Dendritic cell treated with granulocyte-macrophage colony-stimulating factor and Interleukin-4, amounts not matched to agents 40 ng/mL and 50 ng/mL, for 4 days (primary cell): ENCODE measurements at regions not wholly inside any gene's neighbourhood (a gene's known extent, or its start where the extent isn't known, plus 50 kb on each side); places are given as distances from the start of the nearest gene placed in this dataset.

Experiments used
- H3K27ac Mint-ChIP-seq: one replicate; pipeline ENCODE4 v1.8.0; 2022; ENCODE audit warnings: mild to moderate bottlenecking, mixed read lengths
- H3K27me3 Mint-ChIP-seq: one replicate; pipeline ENCODE4 v1.8.0; 2022; ENCODE audit warnings: mild to moderate bottlenecking, mixed read lengths
- H3K36me3 Mint-ChIP-seq: one replicate; pipeline ENCODE4 v1.8.0; 2022; ENCODE audit warnings: low read depth, mixed read lengths
- H3K4me1 Mint-ChIP-seq: one replicate; pipeline ENCODE4 v1.8.0; 2022; ENCODE audit warnings: low read depth, mixed read lengths
- H3K4me3 Mint-ChIP-seq: one replicate; pipeline ENCODE4 v1.8.0; 2022; ENCODE audit warnings: mild to moderate bottlenecking, moderate library complexity, mixed read lengths
- H3K9me3 Mint-ChIP-seq: one replicate; pipeline ENCODE4 v1.8.0; 2022; ENCODE audit warnings: mixed read lengths
- intact Hi-C: fragments of 100-400 bp; cut with micrococcal nuclease; formaldehyde crosslinking; loops from one replicate; pipeline ENCODE4 v1.15.0; 2022

GRCh38 chr11:97229936-97230335, 840.1 kb downstream of the JRKL start:
- intact Hi-C loops: no loop called here
- no peak overlapping the region for H3K4me3 Mint-ChIP-seq
- H3K27ac Mint-ChIP-seq: no peak overlapping the region
- H3K9me3 Mint-ChIP-seq: peaks cover 20% of the 10 kb centered on the region
- H3K27me3 Mint-ChIP-seq: no peaks in the 10 kb centered on the region
- H3K36me3 Mint-ChIP-seq: no peaks in the 10 kb centered on the region
- no peaks in the 10 kb centered on the region for H3K4me1 Mint-ChIP-seq

- Mint-ChIP-seq H3K9me3 (peaks cover 30% of the 10 kb centered on the region), H3K4me1 (no peaks in the 10 kb centered on the region), H3K27me3 (no peaks in the 10 kb centered on the region), H3K27ac (no peak overlapping the region), H3K36me3 (no peaks in the 10 kb centered on the region), H3K4me3 (no peak overlapping the region)
- intact Hi-C loops: no loop called here
These were observed 841.4 kb downstream of the JRKL start for GRCh38 chr11:97231231-97231630.

DNA sequence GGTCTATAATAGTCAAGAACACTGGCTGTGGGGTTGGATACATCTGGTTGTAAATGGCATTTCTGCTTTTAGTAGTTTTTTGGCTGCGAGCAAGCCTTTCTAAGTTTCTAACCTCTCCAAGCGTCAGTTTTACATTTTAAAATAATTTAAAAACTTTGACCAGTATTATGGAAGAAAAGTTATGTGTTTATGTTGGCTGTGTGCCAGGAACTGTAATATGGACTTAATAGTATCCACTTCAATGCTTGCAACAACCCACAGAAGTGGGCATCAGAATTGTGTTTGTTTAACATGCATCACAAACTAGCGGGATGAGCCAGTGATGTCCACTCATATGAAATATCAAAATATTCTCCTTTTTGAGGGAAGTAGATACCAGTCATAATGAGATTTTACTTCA, 844.2 kb downstream of the JRKL start:
- H3K27ac Mint-ChIP-seq: no peak overlapping the region
- intact Hi-C loops: no loop called here
- H3K4me1 Mint-ChIP-seq: no peaks in the 10 kb centered on the region
- H3K9me3 Mint-ChIP-seq: peaks cover 34% of the 10 kb centered on the region
- no peak overlapping the region for H3K4me3 Mint-ChIP-seq
- no peaks in the 10 kb centered on the region for H3K36me3 Mint-ChIP-seq
- H3K27me3 Mint-ChIP-seq: no peaks in the 10 kb centered on the region

DNA sequence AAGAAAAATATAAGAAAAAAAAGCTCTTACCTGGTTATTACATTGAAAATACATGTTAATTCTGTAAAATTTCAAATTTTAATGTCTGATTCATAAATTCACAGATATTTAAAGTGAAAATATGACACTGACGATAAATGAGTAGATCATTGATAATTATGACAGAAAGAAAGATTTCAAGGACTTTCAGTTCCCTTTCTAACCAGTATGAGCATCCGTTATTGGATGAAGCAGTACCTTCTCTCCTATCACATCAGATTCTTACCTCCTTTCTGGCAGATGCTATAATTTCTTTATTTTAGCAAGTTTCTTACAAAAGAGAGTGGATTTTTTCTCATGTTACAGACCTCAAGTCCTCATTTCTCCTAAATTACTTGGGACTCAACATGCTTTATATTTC, 847.3 kb downstream of the JRKL start:
- H3K4me1 Mint-ChIP-seq: no peaks in the 10 kb centered on the region
- intact Hi-C loops: no loop called here
- no peaks in the 10 kb centered on the region for H3K36me3 Mint-ChIP-seq
- no peak overlapping the region for H3K27ac Mint-ChIP-seq
- peaks cover 22% of the 10 kb centered on the region for H3K9me3 Mint-ChIP-seq
- no peak overlapping the region for H3K4me3 Mint-ChIP-seq
- no peaks in the 10 kb centered on the region for H3K27me3 Mint-ChIP-seq

- no peaks in the 10 kb centered on the region for H3K27me3 Mint-ChIP-seq
- H3K27ac Mint-ChIP-seq: no peak overlapping the region
- H3K36me3 Mint-ChIP-seq: no peaks in the 10 kb centered on the region
- H3K4me1 Mint-ChIP-seq: no peaks in the 10 kb centered on the region
- intact Hi-C loops: no loop called here
- H3K9me3 Mint-ChIP-seq: peaks cover 29% of the 10 kb centered on the region
- H3K4me3 Mint-ChIP-seq: no peak overlapping the region
These were observed 857.8 kb downstream of the JRKL start for GRCh38 chr11:97247601-97248000.

DNA sequence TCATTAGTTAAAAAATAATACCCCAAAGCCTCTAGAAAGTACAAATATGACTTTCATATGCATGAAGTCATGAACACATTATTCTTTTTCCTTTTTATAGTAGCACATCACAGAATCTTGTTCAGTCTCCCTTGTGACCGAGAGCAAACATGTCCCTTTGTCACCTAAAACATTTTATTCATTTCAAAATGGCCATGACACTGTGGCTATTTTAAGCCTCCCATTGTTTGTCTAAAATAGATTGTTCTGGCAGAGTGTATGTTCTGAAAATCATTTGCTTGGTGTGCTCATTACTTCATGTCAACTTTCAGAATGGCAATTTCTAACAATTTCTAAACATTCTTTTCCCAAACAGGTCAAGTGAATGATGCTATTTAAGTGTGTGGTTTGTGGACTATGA, 865.0 kb downstream of the JRKL start:
- Mint-ChIP-seq H3K36me3 (no peaks in the 10 kb centered on the region), H3K4me3 (no peak overlapping the region), H3K27ac (no peak overlapping the region), H3K27me3 (no peaks in the 10 kb centered on the region), H3K4me1 (no peaks in the 10 kb centered on the region), H3K9me3 (peaks cover 16% of the 10 kb centered on the region)
- intact Hi-C loops: no loop called here

GRCh38 chr11:97259434-97259833, 869.6 kb downstream of the JRKL start:
- peaks cover 19% of the 10 kb centered on the region for H3K9me3 Mint-ChIP-seq
- H3K4me3 Mint-ChIP-seq: no peak overlapping the region
- no peaks in the 10 kb centered on the region for H3K4me1 Mint-ChIP-seq
- no peaks in the 10 kb centered on the region for H3K27me3 Mint-ChIP-seq
- H3K27ac Mint-ChIP-seq: no peak overlapping the region
- H3K36me3 Mint-ChIP-seq: no peaks in the 10 kb centered on the region
- intact Hi-C loops: no loop called here

GRCh38 chr11:97259884-97260283, 870.1 kb downstream of the JRKL start:
- no peaks in the 10 kb centered on the region for H3K36me3 Mint-ChIP-seq
- H3K4me1 Mint-ChIP-seq: no peaks in the 10 kb centered on the region
- intact Hi-C loops: no loop called here
- no peaks in the 10 kb centered on the region for H3K27me3 Mint-ChIP-seq
- H3K27ac Mint-ChIP-seq: no peak overlapping the region
- no peak overlapping the region for H3K4me3 Mint-ChIP-seq
- peaks cover 19% of the 10 kb centered on the region for H3K9me3 Mint-ChIP-seq

DNA sequence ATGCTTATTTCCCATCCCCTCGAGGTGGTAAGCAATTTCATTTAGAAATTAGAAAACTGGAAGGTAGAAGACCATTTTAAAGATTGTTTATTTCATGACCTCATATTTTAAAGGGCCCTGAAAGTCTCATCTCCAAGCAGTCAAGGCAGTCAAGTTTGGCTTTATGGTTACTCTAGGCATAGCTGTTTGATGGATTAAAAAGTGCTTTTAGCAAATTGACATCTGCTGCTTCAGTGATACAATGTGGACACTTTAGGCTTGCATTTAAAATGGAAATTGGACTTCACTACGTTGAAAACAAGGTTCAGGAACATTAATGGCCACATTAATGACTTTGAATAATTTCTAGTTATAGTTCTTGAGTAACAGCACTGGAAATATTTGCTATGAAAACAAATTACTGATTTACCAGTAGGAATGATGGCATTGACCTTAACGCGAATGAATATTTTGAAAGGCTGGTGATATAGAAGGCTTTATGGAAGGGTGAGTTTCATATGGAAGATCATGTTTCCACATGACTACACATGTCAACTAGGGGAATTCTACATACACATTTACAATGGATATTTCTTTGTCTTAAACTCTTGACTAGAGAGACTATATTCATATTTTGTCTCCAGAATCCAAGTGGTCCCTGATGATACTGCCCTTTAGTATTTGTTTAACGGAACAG, 873.5 kb downstream of the JRKL start:
- Mint-ChIP-seq H3K9me3 (peaks cover 11% of the 10 kb centered on the region), H3K4me3 (no peak overlapping the region), H3K27ac (no peak overlapping the region), H3K4me1 (no peaks in the 10 kb centered on the region), H3K27me3 (no peaks in the 10 kb centered on the region), H3K36me3 (no peaks in the 10 kb centered on the region)
- intact Hi-C loops: no loop called here

DNA sequence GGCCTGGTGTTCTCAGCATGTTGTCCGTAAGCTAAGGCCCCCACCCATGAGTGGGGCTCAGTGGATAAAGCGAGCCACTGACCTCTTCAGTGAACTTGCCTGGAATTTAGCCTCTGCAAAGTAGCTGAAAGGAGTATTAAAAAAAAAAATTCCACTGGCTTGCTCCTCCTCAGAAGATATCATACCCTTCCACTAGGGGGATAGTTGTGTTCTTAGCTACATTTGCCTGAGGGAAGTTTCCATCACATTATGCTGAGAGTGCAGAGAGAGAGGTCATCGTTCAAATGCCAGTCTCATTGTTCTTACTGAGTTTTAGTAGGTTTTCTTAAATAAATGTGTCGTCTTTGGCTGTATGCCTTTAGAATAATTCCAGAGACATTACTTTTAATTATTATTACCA, 879.7 kb downstream of the JRKL start:
- no peaks in the 10 kb centered on the region for H3K27me3 Mint-ChIP-seq
- no peaks in the 10 kb centered on the region for H3K4me1 Mint-ChIP-seq
- intact Hi-C loops: no loop called here
- H3K9me3 Mint-ChIP-seq: peaks cover 23% of the 10 kb centered on the region
- H3K36me3 Mint-ChIP-seq: no peaks in the 10 kb centered on the region
- H3K27ac Mint-ChIP-seq: no peak overlapping the region
- no peak overlapping the region for H3K4me3 Mint-ChIP-seq

DNA sequence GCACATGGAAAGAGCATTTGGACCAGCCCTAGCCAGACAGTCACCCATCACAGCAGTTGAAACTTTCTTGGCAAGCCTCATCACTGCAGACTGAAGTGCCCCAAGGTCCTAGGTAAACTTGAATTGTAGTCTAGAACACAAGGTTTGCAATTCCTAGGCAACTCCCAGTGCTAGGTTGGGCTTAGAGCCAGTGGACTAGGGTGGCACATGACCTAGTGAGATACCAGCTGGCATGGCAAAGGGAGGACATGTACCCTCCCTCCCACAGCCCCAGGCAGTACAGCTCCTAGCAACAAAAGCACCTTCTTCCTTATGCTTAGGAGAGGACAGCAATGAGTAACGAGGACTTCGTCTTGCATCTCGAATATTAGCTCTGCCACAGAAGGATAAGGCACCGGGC, 889.5 kb downstream of the JRKL start:
- H3K27ac Mint-ChIP-seq: no peak overlapping the region
- H3K4me3 Mint-ChIP-seq: no peak overlapping the region
- H3K27me3 Mint-ChIP-seq: no peaks in the 10 kb centered on the region
- no peaks in the 10 kb centered on the region for H3K4me1 Mint-ChIP-seq
- intact Hi-C loops: no loop called here
- no peaks in the 10 kb centered on the region for H3K36me3 Mint-ChIP-seq
- H3K9me3 Mint-ChIP-seq: peaks cover 38% of the 10 kb centered on the region

GRCh38 chr11:97280347-97280746, 890.5 kb downstream of the JRKL start:
- Mint-ChIP-seq H3K36me3 (no peaks in the 10 kb centered on the region), H3K9me3 (peaks cover 28% of the 10 kb centered on the region), H3K4me3 (no peak overlapping the region), H3K27me3 (no peaks in the 10 kb centered on the region), H3K4me1 (no peaks in the 10 kb centered on the region), H3K27ac (no peak overlapping the region)
- intact Hi-C loops: no loop called here

DNA sequence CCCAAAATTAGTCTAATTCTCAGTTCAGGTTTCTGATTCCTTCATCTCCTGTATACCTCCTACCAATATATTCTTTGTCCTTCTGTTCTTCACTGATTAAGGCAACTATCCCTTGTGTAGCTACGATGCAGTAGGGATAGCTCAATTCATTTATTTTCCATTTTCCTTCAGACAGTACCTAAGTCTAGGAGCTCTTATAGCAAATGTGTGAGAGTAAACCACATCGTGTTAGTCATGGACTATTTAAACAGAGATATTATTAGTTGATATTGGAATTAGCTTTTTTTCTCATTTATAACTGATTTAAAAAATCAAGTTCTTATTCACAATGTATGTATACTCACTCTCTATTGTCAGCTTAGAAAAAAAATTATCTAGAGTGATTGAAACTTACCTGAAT, 900.0 kb downstream of the JRKL start:
- no peaks in the 10 kb centered on the region for H3K27me3 Mint-ChIP-seq
- no peaks in the 10 kb centered on the region for H3K4me1 Mint-ChIP-seq
- intact Hi-C loops: no loop called here
- peaks cover 25% of the 10 kb centered on the region for H3K9me3 Mint-ChIP-seq
- H3K4me3 Mint-ChIP-seq: no peak overlapping the region
- no peaks in the 10 kb centered on the region for H3K36me3 Mint-ChIP-seq
- no peak overlapping the region for H3K27ac Mint-ChIP-seq

GRCh38 chr11:97290464-97291041, 900.7 kb downstream of the JRKL start:
- H3K4me1 Mint-ChIP-seq: no peaks in the 10 kb centered on the region
- H3K36me3 Mint-ChIP-seq: no peaks in the 10 kb centered on the region
- peaks cover 25% of the 10 kb centered on the region for H3K9me3 Mint-ChIP-seq
- no peak overlapping the region for H3K4me3 Mint-ChIP-seq
- no peak overlapping the region for H3K27ac Mint-ChIP-seq
- H3K27me3 Mint-ChIP-seq: no peaks in the 10 kb centered on the region
- intact Hi-C loops: no loop called here

- H3K27me3 Mint-ChIP-seq: no peaks in the 10 kb centered on the region
- no peak overlapping the region for H3K27ac Mint-ChIP-seq
- no peak overlapping the region for H3K4me3 Mint-ChIP-seq
- no peaks in the 10 kb centered on the region for H3K36me3 Mint-ChIP-seq
- intact Hi-C loops: no loop called here
- H3K9me3 Mint-ChIP-seq: peaks cover 17% of the 10 kb centered on the region
- H3K4me1 Mint-ChIP-seq: no peaks in the 10 kb centered on the region
These were observed 906.5 kb downstream of the JRKL start for GRCh38 chr11:97296301-97296700.
